ENCODE measurements at regions not wholly inside any gene's neighbourhood (a gene's known extent, or its start where the extent isn't known, plus 50 kb on each side); places are given as distances from the start of the nearest gene placed in this dataset.

DNA sequence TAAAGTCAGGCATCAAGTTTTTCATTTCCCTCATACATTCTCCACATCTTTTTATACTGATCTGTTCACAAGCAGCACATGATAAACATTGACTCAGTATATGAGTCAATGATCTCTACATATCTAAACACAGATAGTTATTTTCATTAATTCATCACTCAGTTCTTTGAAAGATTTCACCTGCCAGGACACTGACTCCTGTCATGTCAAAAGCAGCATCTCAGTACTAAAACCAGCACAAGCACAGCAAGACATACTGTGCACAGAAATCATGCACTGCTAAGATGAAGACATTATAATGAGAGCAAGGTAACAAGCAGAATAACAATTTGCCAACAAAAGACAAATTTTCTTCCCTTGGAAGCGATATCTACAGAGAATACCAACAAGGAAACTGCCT is 206.1 kb upstream of the COX7C start:
- TF ChIP-seq CTCF (IDR thresholded peaks at IDR 0.05) (no peak), EP300 (IDR thresholded peaks at IDR 0.05) (no peak), POLR2AphosphoS5 (IDR thresholded peaks at IDR 0.05) (no peak), POLR2A (IDR thresholded peaks at IDR 0.05) (no peak)

All from gastroesophageal sphincter (tissue), 3 donors.